Colonic mucosa (tissue), 4 donors: ENCODE measurements at regions not wholly inside any gene's neighbourhood (a gene's known extent, or its start where the extent isn't known, plus 50 kb on each side); places are given as distances from the start of the nearest gene placed in this dataset.
"Not testable (repeated sequence)": the region's sequence is repeated elsewhere in the genome, so short reads cannot be mapped to it uniquely, and the experiment has no call there.

Experiments used
- DNase-seq: peaks from one replicate; pipeline ENCODE4 v3.0.0-alpha.2; 2020
- H3K27ac ChIP-seq: fragments of 200-600 bp; one replicate; pipeline ENCODE4 v1.8.0; 2021
- H3K27me3 ChIP-seq: fragments of 200-600 bp; one replicate; pipeline ENCODE4 v1.8.0; 2021
- H3K36me3 ChIP-seq: fragments of 200-600 bp; one replicate; pipeline ENCODE4 v1.8.0; 2021
- H3K4me1 ChIP-seq: fragments of 200-600 bp; one replicate; pipeline ENCODE4 v1.8.0; 2021; ENCODE audit warnings: mild to moderate bottlenecking
- H3K4me3 ChIP-seq: fragments of 200-600 bp; one replicate; pipeline ENCODE4 v1.8.0; 2021
- H3K9ac ChIP-seq, 2 donors: one replicate each; pipeline ENCODE4 v1.7.0; 2013; ENCODE audit warnings: control low read depth in 2 of 2, low read depth in 2 of 2, low read length in 2 of 2
- H3K9me3 ChIP-seq: fragments of 200-600 bp; one replicate; pipeline ENCODE4 v1.8.0; 2021
- intact Hi-C: fragments of 100-400 bp; cut with DNase I; formaldehyde crosslinking; loops from one replicate; pipeline ENCODE4 v1.14.1; 2022
- TF ChIP-seq, protein P1 (sequence below): fragments of 200-600 bp; IDR thresholded peaks from one replicate; pipeline ENCODE4 v1.8.0; 2022; ENCODE audit warnings: antibody characterized with exemption, mild to moderate bottlenecking
- donor health status: healthy.
- donor health status: DM: no; HTN: no; CAD: no.
- donor health status: DM: no; HTN: no; CAD: no.

GRCh38 chr3:19825193-19825592 lies 108.8 kb downstream of the EFHB start:
- TF ChIP-seq, protein P1, sequence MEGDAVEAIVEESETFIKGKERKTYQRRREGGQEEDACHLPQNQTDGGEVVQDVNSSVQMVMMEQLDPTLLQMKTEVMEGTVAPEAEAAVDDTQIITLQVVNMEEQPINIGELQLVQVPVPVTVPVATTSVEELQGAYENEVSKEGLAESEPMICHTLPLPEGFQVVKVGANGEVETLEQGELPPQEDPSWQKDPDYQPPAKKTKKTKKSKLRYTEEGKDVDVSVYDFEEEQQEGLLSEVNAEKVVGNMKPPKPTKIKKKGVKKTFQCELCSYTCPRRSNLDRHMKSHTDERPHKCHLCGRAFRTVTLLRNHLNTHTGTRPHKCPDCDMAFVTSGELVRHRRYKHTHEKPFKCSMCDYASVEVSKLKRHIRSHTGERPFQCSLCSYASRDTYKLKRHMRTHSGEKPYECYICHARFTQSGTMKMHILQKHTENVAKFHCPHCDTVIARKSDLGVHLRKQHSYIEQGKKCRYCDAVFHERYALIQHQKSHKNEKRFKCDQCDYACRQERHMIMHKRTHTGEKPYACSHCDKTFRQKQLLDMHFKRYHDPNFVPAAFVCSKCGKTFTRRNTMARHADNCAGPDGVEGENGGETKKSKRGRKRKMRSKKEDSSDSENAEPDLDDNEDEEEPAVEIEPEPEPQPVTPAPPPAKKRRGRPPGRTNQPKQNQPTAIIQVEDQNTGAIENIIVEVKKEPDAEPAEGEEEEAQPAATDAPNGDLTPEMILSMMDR, result no peak
- Histone ChIP-seq H3K4me3 (no peak overlapping the region), H3K9me3 (no peaks in the 10 kb centered on the region), H3K4me1 (no peaks in the 10 kb centered on the region), H3K27ac (no peak overlapping the region), H3K36me3 (no peaks in the 10 kb centered on the region), H3K27me3 (no peaks in the 10 kb centered on the region), H3K9ac (no peak overlapping the region)
- intact Hi-C loops, result no loop called here
- DNase-seq, result no peak

- no peak overlapping the region for H3K4me3 ChIP-seq
- no peak overlapping the region for H3K9ac ChIP-seq
- intact Hi-C loops, result no loop called here
- H3K27me3 ChIP-seq, result no peaks in the 10 kb centered on the region
- no peaks in the 10 kb centered on the region for H3K4me1 ChIP-seq
- no peak for DNase-seq
- H3K36me3 ChIP-seq, result no peaks in the 10 kb centered on the region
- H3K27ac ChIP-seq, result no peak overlapping the region
- no peaks in the 10 kb centered on the region for H3K9me3 ChIP-seq
- TF ChIP-seq, protein P1, result no peak
These were observed 111.2 kb downstream of the EFHB start for GRCh38 chr3:19822805-19823204.

- Histone ChIP-seq H3K4me1 (no peaks in the 10 kb centered on the region), H3K36me3 (no peaks in the 10 kb centered on the region), H3K4me3 (no peak overlapping the region), H3K9ac (no peak overlapping the region), H3K27ac (no peak overlapping the region), H3K9me3 (no peaks in the 10 kb centered on the region), H3K27me3 (no peaks in the 10 kb centered on the region)
- no peak for DNase-seq
- TF ChIP-seq, protein P1, result no peak
- intact Hi-C loops, result no loop called here
These were observed 117.4 kb downstream of the EFHB start for GRCh38 chr3:19816631-19817030.

GRCh38 chr3:19815805-19816204 lies 118.2 kb downstream of the EFHB start:
- H3K9ac ChIP-seq, result no peak overlapping the region
- intact Hi-C loops, result no loop called here
- H3K27ac ChIP-seq, result no peak overlapping the region
- no peaks in the 10 kb centered on the region for H3K27me3 ChIP-seq
- H3K9me3 ChIP-seq, result no peaks in the 10 kb centered on the region
- TF ChIP-seq, protein P1, result no peak
- DNase-seq, result no peak
- no peaks in the 10 kb centered on the region for H3K4me1 ChIP-seq
- H3K4me3 ChIP-seq, result no peak overlapping the region
- no peaks in the 10 kb centered on the region for H3K36me3 ChIP-seq

- H3K36me3 ChIP-seq, H3K9ac ChIP-seq, DNase-seq, H3K9me3 ChIP-seq, H3K27ac ChIP-seq, H3K4me1 ChIP-seq, intact Hi-C loops, H3K4me3 ChIP-seq, H3K27me3 ChIP-seq: not testable (repeated sequence)
These were observed 120.3 kb downstream of the EFHB start for GRCh38 chr3:19813743-19814142.

GRCh38 chr3:19811689-19812088 lies 122.3 kb downstream of the EFHB start:
- Histone ChIP-seq H3K9me3 (no peaks in the 10 kb centered on the region), H3K9ac (no peak overlapping the region), H3K4me3 (no peak overlapping the region), H3K27ac (no peak overlapping the region), H3K27me3 (no peaks in the 10 kb centered on the region), H3K36me3 (no peaks in the 10 kb centered on the region), H3K4me1 (no peaks in the 10 kb centered on the region)
- TF ChIP-seq, protein P1, result no peak
- intact Hi-C loops, result no loop called here
- no peak for DNase-seq
